ENCODE measurements at regions not wholly inside any gene's neighbourhood (a gene's known extent, or its start where the extent isn't known, plus 50 kb on each side); places are given as distances from the start of the nearest gene placed in this dataset.

GRCh38 chr6:11833626-11834592, 55.3 kb upstream of the ADTRP start:
- DNase-seq, result peak; percentile 20 to 34
- intact Hi-C loops (cut with DNase I), result no loop called here
- WGBS, 2 donors, result 62 to 69% methylated on average over 11 of the region's 11 CpGs
- Histone ChIP-seq H3K27me3 (no peaks in the 10 kb centered on the region), H3K4me3 (replicated peaks in 1 of 3) (no peak overlapping the region), H3K4me1 (peaks cover 0 to 13% of the 10 kb centered on the region in 2 donors), H3K36me3 (no peaks in the 10 kb centered on the region), H3K27ac (no peak overlapping the region), H3K9me3 (no peaks in the 10 kb centered on the region)
- TF ChIP-seq CTCF (IDR thresholded peaks at IDR 0.05), result no peak
- TF ChIP-seq POLR2A (IDR thresholded peaks at IDR 0.05), result no peak

- intact Hi-C loops (cut with DNase I), result no loop called here
- no peak for DNase-seq
- TF ChIP-seq POLR2A (IDR thresholded peaks at IDR 0.05) (no peak), CTCF (IDR thresholded peaks at IDR 0.05) (no peak)
- H3K9me3 ChIP-seq, result no peaks in the 10 kb centered on the region
- no peak overlapping the region for H3K4me3 ChIP-seq (replicated peaks in 1 of 3)
- H3K36me3 ChIP-seq, result no peaks in the 10 kb centered on the region
- H3K27me3 ChIP-seq, result no peaks in the 10 kb centered on the region
- no peak overlapping the region for H3K27ac ChIP-seq
- H3K4me1 ChIP-seq, result peaks cover 0 to 13% of the 10 kb centered on the region in 2 donors
- WGBS, 2 donors, result 97 to 99% methylated on average over 16 to 17 of the region's 17 CpGs
Observed at GRCh38 chr6:11831653-11832052, 53.0 kb upstream of the ADTRP start.

GRCh38 chr6:11830520-11830919, 51.9 kb upstream of the ADTRP start:
- H3K4me3 ChIP-seq (replicated peaks in 1 of 3), result no peak overlapping the region
- 85 to 95% methylated on average over 3 of the region's 3 CpGs for WGBS, 2 donors
- intact Hi-C loops (cut with DNase I), result no loop called here
- no peak for TF ChIP-seq POLR2A (IDR thresholded peaks at IDR 0.05)
- TF ChIP-seq CTCF (IDR thresholded peaks at IDR 0.05), result no peak
- peaks cover 0 to 13% of the 10 kb centered on the region in 2 donors for H3K4me1 ChIP-seq
- DNase-seq, result no peak
- no peaks in the 10 kb centered on the region for H3K36me3 ChIP-seq
- H3K27ac ChIP-seq, result no peak overlapping the region
- no peaks in the 10 kb centered on the region for H3K27me3 ChIP-seq
- H3K9me3 ChIP-seq, result no peaks in the 10 kb centered on the region

- DNase-seq, result no peak
- Histone ChIP-seq H3K36me3 (no peaks in the 10 kb centered on the region), H3K9me3 (no peaks in the 10 kb centered on the region), H3K27ac (no peak overlapping the region), H3K4me3 (replicated peaks in 1 of 3) (no peak overlapping the region), H3K4me1 (peaks cover 0 to 13% of the 10 kb centered on the region in 2 donors), H3K27me3 (no peaks in the 10 kb centered on the region)
- intact Hi-C loops (cut with DNase I), result no loop called here
- no peak for TF ChIP-seq POLR2A (IDR thresholded peaks at IDR 0.05)
- no peak for TF ChIP-seq CTCF (IDR thresholded peaks at IDR 0.05)
- 74 to 81% methylated on average over 3 of the region's 3 CpGs for WGBS, 2 donors
Observed at GRCh38 chr6:11830105-11830504, 51.5 kb upstream of the ADTRP start.

- H3K27ac ChIP-seq, result no peak overlapping the region
- intact Hi-C loops (cut with DNase I), result no loop called here
Observed at GRCh38 chr6:11828262-11828870, 49.8 kb upstream of the ADTRP start.

More at GRCh38 chr6:11828262-11828870, 49.8 kb upstream of the ADTRP start:
- Histone ChIP-seq H3K9me3 (no peaks in the 10 kb centered on the region), H3K4me3 (replicated peaks in 1 of 3) (no peak overlapping the region), H3K36me3 (no peaks in the 10 kb centered on the region), H3K27me3 (no peaks in the 10 kb centered on the region), H3K4me1 (peaks cover 0 to 3% of the 10 kb centered on the region in 2 donors)
- 87 to 88% methylated on average over 6 of the region's 6 CpGs for WGBS, 2 donors
- DNase-seq, result no peak
- TF ChIP-seq POLR2A (IDR thresholded peaks at IDR 0.05) (no peak), CTCF (IDR thresholded peaks at IDR 0.05) (no peak)

Data from thyroid gland (tissue), 4 donors.